Hematopoietic multipotent progenitor cell (in vitro differentiated cells): ENCODE measurements at regions not wholly inside any gene's neighbourhood (a gene's known extent, or its start where the extent isn't known, plus 50 kb on each side); places are given as distances from the start of the nearest gene placed in this dataset.
"Not testable (repeated sequence)": the region's sequence is repeated elsewhere in the genome, so short reads cannot be mapped to it uniquely, and the experiment has no call there.

Experiments used
- DNase-seq, 3 donors: peaks; one replicate each; pipeline ENCODE4 v3.0.0-alpha.2; 2011 to 2015; ENCODE audit warnings: low read depth in 2 of 3, low spot score in 2 of 3

DNA sequence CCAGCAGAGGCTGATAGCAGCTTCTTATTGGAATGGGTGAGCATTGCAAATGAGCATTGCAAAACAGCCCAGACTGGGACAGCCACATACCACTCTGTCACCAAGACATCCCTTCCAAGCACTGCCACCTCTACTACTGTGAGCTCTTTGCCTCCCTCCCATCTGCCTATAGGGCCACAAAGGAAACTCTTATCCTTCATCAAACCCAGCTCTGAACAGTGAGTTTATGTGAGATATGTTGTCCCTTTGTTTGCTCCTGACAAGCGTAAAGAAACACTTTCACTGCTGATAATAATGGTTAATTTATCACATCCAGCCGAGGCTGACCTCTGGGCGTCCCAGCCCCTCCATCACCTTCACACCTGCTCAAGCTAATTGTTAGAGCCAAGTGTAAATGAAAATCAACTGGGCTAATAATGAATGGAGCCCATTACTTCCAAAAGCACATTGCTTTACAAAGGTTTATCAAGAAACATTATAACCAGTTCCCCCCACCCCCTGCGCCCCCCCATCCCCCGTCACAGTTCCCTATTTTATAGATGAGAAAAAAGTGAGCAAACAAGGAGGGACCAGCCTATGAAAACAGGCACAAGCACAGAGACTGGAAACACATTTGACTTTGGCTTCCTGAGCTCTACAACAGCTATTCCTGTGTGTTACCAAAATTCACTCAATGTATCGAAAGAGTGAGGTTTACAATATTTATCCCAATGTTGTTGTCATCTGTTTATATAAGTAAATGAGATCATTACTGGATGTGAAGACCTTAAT, 146.3 kb downstream of the ANXA2 start:
- peak in 2 of 3 donors; percentile 27 to 75 for DNase-seq

DNA sequence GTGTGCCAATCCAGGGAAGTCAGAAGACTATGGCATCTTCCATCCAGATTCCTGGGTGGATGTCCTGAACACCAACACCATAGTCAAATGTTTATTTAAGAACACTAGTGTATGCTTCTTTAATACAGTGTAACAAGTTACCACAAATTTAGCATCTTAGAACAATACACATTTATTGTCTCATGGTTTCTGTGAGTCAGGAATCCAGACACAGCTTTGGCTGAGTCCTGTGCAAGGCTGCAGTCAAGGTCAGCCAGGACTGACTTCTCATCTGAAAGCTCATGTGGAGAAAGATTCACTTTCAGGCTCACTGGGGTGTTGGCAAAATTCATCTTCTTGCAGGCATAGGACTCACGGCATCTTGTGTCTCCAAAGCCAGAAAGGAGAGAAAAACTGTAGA, 143.4 kb downstream of the ANXA2 start:
- DNase-seq = no peak

DNA sequence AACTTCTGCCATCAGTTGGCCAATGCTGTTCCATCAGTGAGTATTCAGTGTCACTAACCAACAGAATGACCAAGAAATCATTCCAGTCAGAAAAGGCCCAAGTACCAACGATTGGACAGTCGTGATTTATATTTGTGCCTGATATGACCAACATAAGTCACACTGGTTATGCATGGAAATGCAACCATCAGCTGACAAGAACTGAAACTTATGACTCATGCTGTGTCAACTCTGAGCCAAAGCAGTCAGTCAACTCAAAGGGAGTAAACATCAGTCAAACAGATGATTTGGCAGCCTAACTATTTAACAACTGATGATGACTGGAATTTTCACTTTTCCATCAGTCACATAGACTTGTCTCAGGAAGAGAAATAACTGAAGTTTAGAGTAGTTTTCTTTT, 142.4 kb downstream of the ANXA2 start:
- DNase-seq = peak in 2 of 3 donors; percentile 19 to 27

DNA sequence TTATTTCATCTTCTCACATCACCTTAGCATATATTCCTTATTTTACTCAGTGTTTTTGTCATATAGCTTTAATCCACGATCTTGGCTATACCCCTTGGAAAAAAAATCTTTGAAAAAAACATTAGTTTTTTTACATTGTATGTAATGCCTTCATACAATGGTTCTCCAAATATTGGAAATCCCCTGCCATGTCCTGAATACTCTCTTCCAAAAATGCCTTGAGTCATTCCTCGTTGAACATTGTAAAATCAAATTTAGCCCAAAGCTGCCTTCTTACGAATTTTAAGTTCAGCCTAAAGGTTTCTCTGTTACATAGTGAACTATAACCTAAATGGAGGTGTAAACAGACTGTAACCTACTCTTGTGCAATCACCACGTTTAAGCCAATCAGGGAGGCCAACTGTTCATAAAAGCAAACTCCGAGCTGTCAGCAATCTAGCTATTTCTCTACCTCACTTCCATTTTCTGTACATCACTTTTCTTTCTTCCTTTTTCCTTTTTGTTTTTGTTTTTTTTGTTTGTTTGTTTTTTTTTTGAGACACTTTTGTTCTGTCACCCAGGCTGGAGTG, 140.1 kb downstream of the ANXA2 start:
- no peak for DNase-seq

DNA sequence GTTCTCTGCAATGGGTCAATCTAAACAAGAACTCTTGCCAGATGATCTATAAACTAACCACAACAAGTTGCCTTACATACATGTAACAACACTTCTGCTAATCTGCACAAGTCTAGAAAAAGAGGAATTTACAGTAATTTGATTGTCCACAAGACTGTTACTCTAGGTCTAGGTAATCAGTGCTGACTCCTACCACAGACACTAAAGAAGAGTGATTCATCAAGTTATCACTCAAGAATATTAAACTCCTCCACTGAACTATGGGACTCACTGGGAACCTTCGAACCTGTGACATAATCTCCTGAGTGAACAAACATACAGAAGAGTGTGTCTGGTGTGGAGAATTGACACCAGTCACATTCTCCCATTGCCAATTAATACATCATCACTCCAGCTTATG, 138.3 kb downstream of the ANXA2 start:
- no peak for DNase-seq

DNA sequence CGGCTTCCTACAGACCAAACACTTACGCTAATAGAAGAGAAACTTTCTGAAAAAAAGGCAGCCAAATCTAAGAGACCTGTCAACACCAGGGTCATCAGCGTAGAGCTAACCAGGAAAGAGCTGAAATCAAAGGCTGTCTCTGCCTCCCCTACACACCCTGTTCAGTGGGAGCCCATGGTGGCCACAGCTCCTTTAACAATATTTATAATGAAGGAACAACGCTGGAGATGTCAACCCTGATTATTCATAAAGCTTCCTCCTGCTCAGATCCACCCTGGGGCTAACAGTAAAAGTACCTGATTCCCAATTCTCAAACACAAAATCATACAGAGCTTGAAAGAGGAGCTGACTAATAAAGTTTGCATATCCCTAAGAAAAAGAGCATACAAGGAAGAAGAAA, 133.7 kb downstream of the ANXA2 start:
- no peak for DNase-seq

DNA sequence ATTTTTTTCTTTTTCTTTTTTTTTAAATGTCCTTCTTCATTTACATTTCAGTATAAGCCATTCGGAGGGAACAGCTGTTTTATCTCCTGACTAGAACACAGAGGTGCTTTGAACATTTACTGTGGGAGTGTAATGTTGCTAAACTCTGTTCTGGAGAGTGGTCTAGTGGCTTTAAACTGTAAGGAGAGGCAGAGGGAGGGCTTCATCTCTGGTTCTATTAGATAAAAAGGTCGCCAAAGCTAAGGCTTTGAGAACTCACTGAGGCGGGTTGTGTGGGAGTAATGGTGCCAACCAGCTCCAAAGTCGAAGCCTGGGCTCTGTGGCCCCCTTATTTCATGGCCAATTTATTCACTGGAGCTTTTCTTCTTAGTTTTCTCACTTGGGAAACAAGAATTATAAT, 133.2 kb downstream of the ANXA2 start:
- DNase-seq = no peak

DNA sequence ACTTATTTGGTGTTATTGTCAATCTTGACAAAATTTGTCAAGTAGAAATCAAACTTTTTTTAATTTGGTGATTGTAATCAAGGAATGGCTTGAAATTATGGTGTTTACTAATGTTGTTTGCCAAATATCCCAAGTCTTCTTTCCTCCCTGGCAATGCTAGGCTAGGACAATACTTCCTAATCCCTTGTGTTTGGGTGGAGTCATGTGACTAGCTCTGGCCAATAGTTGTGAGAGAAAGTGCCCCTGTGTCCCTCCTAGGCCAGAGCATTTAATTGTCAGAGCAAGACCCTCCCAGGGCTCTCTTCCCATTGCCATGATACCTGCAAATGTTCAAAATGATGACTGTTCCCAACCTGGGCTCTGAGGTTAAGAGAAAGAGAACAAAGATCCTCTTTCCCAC, 132.7 kb downstream of the ANXA2 start:
- DNase-seq = no peak

DNA sequence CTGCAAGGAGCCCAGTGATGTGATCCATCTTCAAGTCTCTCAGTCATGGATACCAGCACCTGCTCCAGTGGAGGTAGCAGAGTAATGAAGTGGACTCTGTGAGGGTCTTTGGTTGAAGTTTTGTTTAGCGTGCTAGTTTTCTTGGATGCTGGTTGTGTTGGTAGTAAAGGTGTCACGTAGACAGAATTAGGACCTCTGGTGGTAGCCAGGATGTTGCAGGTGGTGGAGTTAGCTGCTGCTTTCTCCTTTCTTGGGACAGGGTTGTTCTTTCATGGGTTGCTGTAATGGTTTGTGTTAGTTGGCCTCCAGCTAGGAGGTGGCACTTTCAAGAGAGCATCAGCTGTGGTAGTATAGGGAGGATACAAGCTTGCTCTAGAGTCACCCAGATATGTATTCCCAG, 125.2 kb downstream of the ANXA2 start:
- DNase-seq = no peak

DNA sequence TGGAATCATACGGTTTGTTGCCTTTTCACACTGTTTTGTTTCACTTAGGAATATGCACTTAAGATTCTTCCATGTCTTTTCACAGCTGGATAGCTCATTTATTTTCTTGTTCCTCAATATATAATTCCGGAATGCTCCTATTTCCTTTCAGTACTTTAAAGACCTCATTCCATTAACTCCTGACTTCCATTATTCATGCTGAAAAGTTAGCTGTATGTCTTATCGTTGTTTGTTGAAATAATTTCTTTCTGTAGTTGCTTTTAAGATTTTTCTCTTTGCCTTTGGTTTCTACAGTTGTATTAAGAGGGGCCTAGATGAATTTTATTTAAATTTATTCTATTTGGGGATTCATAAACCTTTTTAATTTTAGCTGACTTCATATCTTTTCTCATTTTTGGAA, 122.2 kb downstream of the ANXA2 start:
- DNase-seq = no peak

DNA sequence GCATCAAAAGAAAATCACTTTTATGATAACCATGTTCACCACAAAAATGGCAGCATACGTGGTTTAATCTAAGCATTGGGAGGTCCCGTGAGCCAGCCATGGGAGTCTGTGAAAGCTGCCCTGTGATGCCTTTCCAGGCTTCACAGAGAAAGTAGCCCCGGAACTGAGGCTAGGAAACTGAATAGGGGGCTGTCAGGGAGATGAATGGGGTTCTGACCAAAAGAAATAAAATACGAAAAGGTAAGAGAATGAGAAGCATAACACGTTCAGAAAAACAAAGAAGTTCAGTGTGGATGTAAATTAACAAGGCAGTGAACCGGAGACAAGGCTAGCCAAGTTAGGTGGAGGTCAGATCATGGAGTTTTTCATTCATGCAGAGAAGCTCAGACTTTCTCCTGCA, 118.9 kb downstream of the ANXA2 start:
- no peak for DNase-seq

DNA sequence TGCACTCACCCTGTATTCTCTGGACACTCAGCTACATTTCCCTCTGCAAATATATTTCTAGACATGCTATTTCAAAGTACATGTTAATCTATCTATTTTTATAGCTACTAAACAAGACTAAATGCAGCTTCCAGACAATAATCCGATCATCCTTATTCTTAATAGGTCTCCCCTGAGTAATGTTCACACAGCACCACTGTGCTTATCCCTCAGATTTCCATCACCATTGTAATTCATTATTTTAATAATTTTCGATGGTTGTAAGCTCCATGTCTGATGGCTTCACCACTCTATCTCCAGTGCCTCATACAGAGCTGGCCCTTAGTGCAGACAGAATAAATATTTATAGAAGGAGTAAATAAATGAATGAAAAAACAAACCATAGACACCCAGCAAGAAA, 117.5 kb downstream of the ANXA2 start:
- no peak for DNase-seq

DNA sequence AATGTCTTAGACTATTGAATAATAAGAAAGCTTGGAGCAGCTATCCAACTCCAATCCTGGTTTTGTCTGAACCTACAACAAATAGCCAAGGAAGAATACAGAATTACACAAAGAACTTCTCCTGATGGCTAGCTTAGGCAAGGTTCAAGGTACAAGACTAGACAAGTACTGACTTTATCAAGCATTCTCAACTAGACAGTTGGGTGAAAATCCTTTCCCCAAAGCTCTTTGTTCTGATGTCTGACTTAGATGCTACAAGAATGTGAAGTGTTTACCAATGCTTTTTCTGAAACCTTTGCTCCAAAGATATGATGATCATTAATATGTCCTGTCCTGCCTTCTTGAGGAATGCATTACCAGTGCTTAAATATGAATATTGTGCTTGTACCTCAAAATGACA, 113.8 kb downstream of the ANXA2 start:
- no peak for DNase-seq

DNA sequence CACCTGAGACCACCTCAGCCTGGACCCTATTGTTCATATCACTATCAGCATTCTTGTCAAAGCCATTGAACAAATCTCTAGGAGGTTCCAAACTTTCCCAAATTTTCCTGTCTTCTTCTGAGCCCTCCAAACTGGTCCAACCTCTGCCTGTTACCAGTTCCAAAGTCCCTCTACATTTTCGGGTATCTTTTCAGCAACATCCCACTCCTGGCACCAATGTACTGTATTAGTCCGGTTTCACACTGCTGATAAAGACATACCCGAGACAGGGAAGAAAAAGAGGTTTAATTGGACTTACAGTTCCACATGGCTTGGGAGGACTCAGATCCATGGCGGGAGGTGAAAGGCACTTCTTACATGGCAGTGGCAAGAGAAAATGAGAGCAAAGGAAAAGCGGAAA, 101.9 kb downstream of the ANXA2 start:
- not testable (repeated sequence) for DNase-seq

DNA sequence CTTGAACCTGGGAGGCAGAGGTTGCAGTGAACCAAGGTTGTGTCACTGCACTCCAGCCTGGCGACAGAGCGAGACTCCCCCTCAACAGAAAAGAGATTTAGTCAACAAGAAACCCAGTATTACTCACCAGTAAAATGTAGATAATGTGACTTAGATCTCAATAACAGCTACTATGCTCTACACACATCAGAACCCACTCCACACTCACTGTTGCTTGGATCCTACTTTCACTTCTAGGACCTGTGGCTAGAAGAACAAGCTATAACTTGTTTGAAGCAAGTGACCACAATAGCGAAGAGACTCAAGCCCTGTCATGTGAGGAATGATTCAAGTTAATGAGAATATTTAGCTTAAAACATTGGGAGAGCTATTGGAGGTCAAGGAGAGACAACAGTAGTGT, 100.7 kb downstream of the ANXA2 start:
- no peak for DNase-seq
